Esophagus muscularis mucosa (tissue), 3 donors: ENCODE measurements at regions not wholly inside any gene's neighbourhood (a gene's known extent, or its start where the extent isn't known, plus 50 kb on each side); places are given as distances from the start of the nearest gene placed in this dataset.

Source experiments
- CTCF ChIP-seq, 3 experiments: fragments of 200-600 bp in 2 of 3; fragments of 450-650 bp in 1 of 3; sonication (generic) in 2 of 3; IDR thresholded peaks; one replicate each; pipeline ENCODE4 v1.5.1; 2017 to 2019; ENCODE audit warnings: antibody characterized with exemption in 3 of 3, mild to moderate bottlenecking in 2 of 3, moderate library complexity in 1 of 3
- POLR2A ChIP-seq: fragments of 450-650 bp; IDR thresholded peaks from one replicate; pipeline ENCODE4 v1.6.1; 2017; ENCODE audit warnings: antibody characterized with exemption, moderate library complexity, mild to moderate bottlenecking, low read depth

- no peak for TF ChIP-seq CTCF (IDR thresholded peaks at IDR 0.05)
- no peak for TF ChIP-seq POLR2A
Observed at GRCh38 chr13:29937841-29938240, 87.4 kb upstream of the UBL3 start.
